Activated naive CD8-positive, alpha-beta T cell treated with anti-CD3 and anti-CD28 coated beads, Interleukin-2, amount 10 ng/mL, durations not matched to agents 7 days and 5 days (primary cell): ENCODE measurements at regions not wholly inside any gene's neighbourhood (a gene's known extent, or its start where the extent isn't known, plus 50 kb on each side); places are given as distances from the start of the nearest gene placed in this dataset.

Source experiments
- ATAC-seq: fragments of 150-1000 bp; cut with Tn5 transposase; one replicate; pipeline ENCODE4 v1.10.0; 2021; ENCODE audit warnings: low read depth, moderate library complexity
- POLR2A ChIA-PET: fragments of 350-600 bp; sonication (Branson Sonifier 250); formaldehyde crosslinking; loops from one replicate; lab custom pipeline; 2021; ENCODE audit warnings: antibody characterized with exemption; lab: Charles Lee
- DNase-seq: peaks from one replicate; pipeline ENCODE4 v3.0.0; 2021
- H3K27ac Mint-ChIP-seq: one replicate; pipeline ENCODE4 v1.8.0; 2022; ENCODE audit warnings: mild to moderate bottlenecking, mixed read lengths
- H3K27me3 Mint-ChIP-seq: one replicate; pipeline ENCODE4 v1.8.0; 2022; ENCODE audit warnings: mild to moderate bottlenecking, moderate library complexity, mixed read lengths
- H3K36me3 Mint-ChIP-seq: one replicate; pipeline ENCODE4 v1.8.0; 2021; ENCODE audit warnings: mild to moderate bottlenecking, mixed read lengths
- H3K4me1 Mint-ChIP-seq: one replicate; pipeline ENCODE4 v1.8.0; 2021; ENCODE audit warnings: mixed read lengths
- H3K4me3 Mint-ChIP-seq: one replicate; pipeline ENCODE4 v1.8.0; 2022; ENCODE audit warnings: mild to moderate bottlenecking, moderate library complexity, mixed read lengths
- H3K9me3 Mint-ChIP-seq: one replicate; pipeline ENCODE4 v1.8.0; 2021; ENCODE audit warnings: mixed read lengths

GRCh38 chr11:29310725-29311342 is 706.0 kb downstream of the KCNA4 start:
- no peak for DNase-seq
- Mint-ChIP-seq H3K4me1 (no peaks in the 10 kb centered on the region), H3K27me3 (no peaks in the 10 kb centered on the region), H3K9me3 (peaks cover 6% of the 10 kb centered on the region), H3K36me3 (no peaks in the 10 kb centered on the region), H3K4me3 (no peak overlapping the region), H3K27ac (no peak overlapping the region)
- no peak for ATAC-seq
- POLR2A ChIA-PET, result no interaction called here

GRCh38 chr11:29309992-29310391 is 706.8 kb downstream of the KCNA4 start:
- POLR2A ChIA-PET, result no interaction called here
- Mint-ChIP-seq H3K27ac (no peak overlapping the region), H3K27me3 (no peaks in the 10 kb centered on the region)

GRCh38 chr11:29306527-29306926 is 710.3 kb downstream of the KCNA4 start:
- no peaks in the 10 kb centered on the region for H3K36me3 Mint-ChIP-seq
- H3K27ac Mint-ChIP-seq, result no peak overlapping the region
- no peaks in the 10 kb centered on the region for H3K4me1 Mint-ChIP-seq
- DNase-seq, result no peak
- H3K4me3 Mint-ChIP-seq, result no peak overlapping the region
- H3K9me3 Mint-ChIP-seq, result peaks cover 5% of the 10 kb centered on the region
- no peak for ATAC-seq
- no peaks in the 10 kb centered on the region for H3K27me3 Mint-ChIP-seq
- POLR2A ChIA-PET, result no interaction called here

More at GRCh38 chr11:29309992-29310391, 706.8 kb downstream of the KCNA4 start:
- DNase-seq (no peak), ATAC-seq (no peak)
- Mint-ChIP-seq H3K36me3 (no peaks in the 10 kb centered on the region), H3K4me1 (no peaks in the 10 kb centered on the region), H3K9me3 (peaks cover 7% of the 10 kb centered on the region), H3K4me3 (no peak overlapping the region)

- POLR2A ChIA-PET, result no interaction called here
- no peak overlapping the region for H3K4me3 Mint-ChIP-seq
- no peak for DNase-seq
- H3K4me1 Mint-ChIP-seq, result no peaks in the 10 kb centered on the region
- H3K36me3 Mint-ChIP-seq, result no peaks in the 10 kb centered on the region
- no peaks in the 10 kb centered on the region for H3K27me3 Mint-ChIP-seq
- H3K27ac Mint-ChIP-seq, result no peak overlapping the region
- no peak for ATAC-seq
- peaks cover 4% of the 10 kb centered on the region for H3K9me3 Mint-ChIP-seq
These were observed 711.2 kb downstream of the KCNA4 start for GRCh38 chr11:29305456-29306232.

GRCh38 chr11:29300420-29300819 is 716.4 kb downstream of the KCNA4 start:
- peaks cover 1% of the 10 kb centered on the region for H3K9me3 Mint-ChIP-seq
- H3K4me1 Mint-ChIP-seq, result no peaks in the 10 kb centered on the region
- H3K4me3 Mint-ChIP-seq, result no peak overlapping the region
- POLR2A ChIA-PET, result no interaction called here
- H3K27ac Mint-ChIP-seq, result no peak overlapping the region
- DNase-seq (no peak), ATAC-seq (no peak)
- H3K36me3 Mint-ChIP-seq, result no peaks in the 10 kb centered on the region
- H3K27me3 Mint-ChIP-seq, result no peaks in the 10 kb centered on the region

- Mint-ChIP-seq H3K9me3 (peaks cover 1% of the 10 kb centered on the region), H3K36me3 (no peaks in the 10 kb centered on the region), H3K4me1 (no peaks in the 10 kb centered on the region), H3K27me3 (no peaks in the 10 kb centered on the region), H3K27ac (no peak overlapping the region), H3K4me3 (no peak overlapping the region)
- DNase-seq (no peak), ATAC-seq (no peak)
- POLR2A ChIA-PET, result no interaction called here
These were observed 720.1 kb downstream of the KCNA4 start for GRCh38 chr11:29296680-29297079.

GRCh38 chr11:29293825-29294224 is 723.0 kb downstream of the KCNA4 start:
- H3K4me3 Mint-ChIP-seq, result no peak overlapping the region
- no peaks in the 10 kb centered on the region for H3K36me3 Mint-ChIP-seq
- no peaks in the 10 kb centered on the region for H3K27me3 Mint-ChIP-seq
- no peak for ATAC-seq
- H3K9me3 Mint-ChIP-seq, result peaks cover 1% of the 10 kb centered on the region
- H3K4me1 Mint-ChIP-seq, result no peaks in the 10 kb centered on the region
- POLR2A ChIA-PET, result no interaction called here
- DNase-seq, result no peak
- H3K27ac Mint-ChIP-seq, result no peak overlapping the region

GRCh38 chr11:29282088-29282487 is 734.7 kb downstream of the KCNA4 start:
- Mint-ChIP-seq H3K4me1 (no peaks in the 10 kb centered on the region), H3K27ac (no peak overlapping the region), H3K9me3 (no peaks in the 10 kb centered on the region), H3K4me3 (no peak overlapping the region), H3K27me3 (no peaks in the 10 kb centered on the region), H3K36me3 (no peaks in the 10 kb centered on the region)
- ATAC-seq (no peak), DNase-seq (no peak)
- POLR2A ChIA-PET, result no interaction called here

- H3K27ac Mint-ChIP-seq, result no peak overlapping the region
- no peak for DNase-seq
- no peak for ATAC-seq
- no peaks in the 10 kb centered on the region for H3K4me1 Mint-ChIP-seq
- no peaks in the 10 kb centered on the region for H3K36me3 Mint-ChIP-seq
- POLR2A ChIA-PET, result no interaction called here
- H3K27me3 Mint-ChIP-seq, result no peaks in the 10 kb centered on the region
- no peaks in the 10 kb centered on the region for H3K9me3 Mint-ChIP-seq
- no peak overlapping the region for H3K4me3 Mint-ChIP-seq
These were observed 735.5 kb downstream of the KCNA4 start for GRCh38 chr11:29281271-29281777.

- H3K4me3 Mint-ChIP-seq, result no peak overlapping the region
- DNase-seq, result no peak
- no peaks in the 10 kb centered on the region for H3K36me3 Mint-ChIP-seq
- H3K27me3 Mint-ChIP-seq, result no peaks in the 10 kb centered on the region
- POLR2A ChIA-PET, result no interaction called here
- no peaks in the 10 kb centered on the region for H3K4me1 Mint-ChIP-seq
- H3K27ac Mint-ChIP-seq, result no peak overlapping the region
- ATAC-seq, result no peak
- no peaks in the 10 kb centered on the region for H3K9me3 Mint-ChIP-seq
These were observed 736.4 kb downstream of the KCNA4 start for GRCh38 chr11:29280452-29280851.

- H3K36me3 Mint-ChIP-seq, result no peaks in the 10 kb centered on the region
- DNase-seq (no peak), ATAC-seq (no peak)
- POLR2A ChIA-PET, result no interaction called here
- H3K9me3 Mint-ChIP-seq, result no peaks in the 10 kb centered on the region
- no peak overlapping the region for H3K27ac Mint-ChIP-seq
- no peak overlapping the region for H3K4me3 Mint-ChIP-seq
- no peaks in the 10 kb centered on the region for H3K4me1 Mint-ChIP-seq
- H3K27me3 Mint-ChIP-seq, result no peaks in the 10 kb centered on the region
These were observed 737.1 kb downstream of the KCNA4 start for GRCh38 chr11:29279716-29280115.

- Mint-ChIP-seq H3K9me3 (no peaks in the 10 kb centered on the region), H3K27ac (no peak overlapping the region)
- POLR2A ChIA-PET, result no interaction called here
These were observed 744.7 kb downstream of the KCNA4 start for GRCh38 chr11:29272019-29272654.

GRCh38 chr11:29271616-29272015 is 745.2 kb downstream of the KCNA4 start:
- no peaks in the 10 kb centered on the region for H3K27me3 Mint-ChIP-seq
- no peaks in the 10 kb centered on the region for H3K4me1 Mint-ChIP-seq
- no peaks in the 10 kb centered on the region for H3K36me3 Mint-ChIP-seq

More at GRCh38 chr11:29272019-29272654, 744.7 kb downstream of the KCNA4 start:
- Mint-ChIP-seq H3K4me3 (no peak overlapping the region), H3K4me1 (no peaks in the 10 kb centered on the region), H3K36me3 (no peaks in the 10 kb centered on the region), H3K27me3 (no peaks in the 10 kb centered on the region)
- DNase-seq (no peak), ATAC-seq (no peak)

GRCh38 chr11:29268733-29269132 is 748.1 kb downstream of the KCNA4 start:
- no peak for DNase-seq
- POLR2A ChIA-PET, result no interaction called here
- Mint-ChIP-seq H3K4me1 (no peaks in the 10 kb centered on the region), H3K27me3 (no peaks in the 10 kb centered on the region), H3K36me3 (no peaks in the 10 kb centered on the region), H3K27ac (no peak overlapping the region), H3K9me3 (no peaks in the 10 kb centered on the region), H3K4me3 (no peak overlapping the region)
- no peak for ATAC-seq

More at GRCh38 chr11:29271616-29272015, 745.2 kb downstream of the KCNA4 start:
- H3K9me3 Mint-ChIP-seq, result no peaks in the 10 kb centered on the region
- H3K4me3 Mint-ChIP-seq, result no peak overlapping the region
- POLR2A ChIA-PET, result no interaction called here
- DNase-seq (no peak), ATAC-seq (no peak)
- H3K27ac Mint-ChIP-seq, result no peak overlapping the region
